ENCODE measurements at regions not wholly inside any gene's neighbourhood (a gene's known extent, or its start where the extent isn't known, plus 50 kb on each side); places are given as distances from the start of the nearest gene placed in this dataset.

DNA sequence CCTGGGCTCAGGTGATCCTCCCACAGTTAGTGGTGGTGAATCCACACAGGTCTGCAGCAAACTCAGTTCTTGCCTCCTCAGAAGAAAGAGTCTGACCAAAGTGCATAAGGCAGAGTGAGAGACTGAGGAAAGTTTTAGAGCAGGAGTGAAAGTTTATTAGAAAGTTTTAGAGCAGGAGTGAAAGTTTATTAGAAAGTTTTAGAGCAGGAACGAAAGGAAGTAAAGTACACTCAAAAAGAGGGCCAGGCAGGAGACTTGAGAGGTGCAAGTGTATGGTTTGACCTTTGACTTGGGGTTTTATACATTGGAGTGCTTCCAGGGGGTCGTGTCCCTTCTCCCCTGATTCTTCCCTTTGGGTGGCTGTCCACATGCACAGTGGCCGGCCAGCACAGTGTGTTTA lies 84.2 kb downstream of the LSM3 start:
- H3K36me3 Mint-ChIP-seq (ENCODE audit: insufficient read depth) = no peaks in the 10 kb centered on the region
- H3K4me1 Mint-ChIP-seq (ENCODE audit: low read depth) = peaks cover 19% of the 10 kb centered on the region
- peaks cover 14% of the 10 kb centered on the region for H3K27me3 Mint-ChIP-seq
- H3K9me3 Mint-ChIP-seq (ENCODE audit: low read depth) = no peaks in the 10 kb centered on the region
- DNase-seq (ENCODE audit: low spot score, unreplicated experiment) = no peak
- H3K27ac Mint-ChIP-seq = no peak overlapping the region
- TF ChIP-seq, protein P1, sequence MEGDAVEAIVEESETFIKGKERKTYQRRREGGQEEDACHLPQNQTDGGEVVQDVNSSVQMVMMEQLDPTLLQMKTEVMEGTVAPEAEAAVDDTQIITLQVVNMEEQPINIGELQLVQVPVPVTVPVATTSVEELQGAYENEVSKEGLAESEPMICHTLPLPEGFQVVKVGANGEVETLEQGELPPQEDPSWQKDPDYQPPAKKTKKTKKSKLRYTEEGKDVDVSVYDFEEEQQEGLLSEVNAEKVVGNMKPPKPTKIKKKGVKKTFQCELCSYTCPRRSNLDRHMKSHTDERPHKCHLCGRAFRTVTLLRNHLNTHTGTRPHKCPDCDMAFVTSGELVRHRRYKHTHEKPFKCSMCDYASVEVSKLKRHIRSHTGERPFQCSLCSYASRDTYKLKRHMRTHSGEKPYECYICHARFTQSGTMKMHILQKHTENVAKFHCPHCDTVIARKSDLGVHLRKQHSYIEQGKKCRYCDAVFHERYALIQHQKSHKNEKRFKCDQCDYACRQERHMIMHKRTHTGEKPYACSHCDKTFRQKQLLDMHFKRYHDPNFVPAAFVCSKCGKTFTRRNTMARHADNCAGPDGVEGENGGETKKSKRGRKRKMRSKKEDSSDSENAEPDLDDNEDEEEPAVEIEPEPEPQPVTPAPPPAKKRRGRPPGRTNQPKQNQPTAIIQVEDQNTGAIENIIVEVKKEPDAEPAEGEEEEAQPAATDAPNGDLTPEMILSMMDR (IDR thresholded peaks at IDR 0.05; ENCODE audit: unreplicated experiment) = no peak
- no peak overlapping the region for H3K4me3 Mint-ChIP-seq (ENCODE audit: low read depth)

DNA sequence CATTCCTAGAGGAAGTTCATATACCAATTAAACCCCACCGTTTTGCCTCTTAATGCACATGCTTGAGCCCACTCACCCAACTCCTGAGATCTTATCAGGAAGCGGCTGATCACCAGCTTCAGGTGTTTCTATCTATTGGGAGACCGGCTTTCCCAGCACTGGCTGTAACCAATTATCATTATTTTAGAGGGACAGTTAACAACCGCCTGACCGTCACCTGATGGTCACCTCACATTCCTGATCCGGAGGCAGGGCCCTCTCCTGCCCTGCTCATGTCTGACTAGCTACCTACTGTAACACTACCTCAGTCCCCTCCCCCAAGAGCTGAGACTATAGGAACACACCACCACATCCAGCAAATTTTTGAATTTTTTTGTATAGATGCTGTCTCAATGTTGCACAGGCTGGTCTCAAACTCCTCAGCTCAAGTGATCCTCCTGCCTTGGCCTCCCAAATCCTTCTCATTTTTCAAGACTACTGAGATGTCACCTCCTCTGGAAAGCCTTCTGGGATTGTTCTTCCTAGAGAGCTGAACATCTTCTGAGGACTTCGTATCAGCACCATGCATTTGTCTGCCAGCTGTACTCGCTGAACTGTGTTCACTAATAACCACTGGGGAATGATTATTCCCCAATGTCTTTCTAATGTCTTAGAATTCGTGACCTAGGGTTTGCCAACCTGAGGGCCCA lies 84.8 kb downstream of the LSM3 start:
- TF ChIP-seq, protein P1 (IDR thresholded peaks at IDR 0.05; ENCODE audit: unreplicated experiment) = no peak
- no peak for DNase-seq (ENCODE audit: low spot score, unreplicated experiment)
- Mint-ChIP-seq H3K4me3 (ENCODE audit: low read depth) (no peak overlapping the region), H3K27ac (no peak overlapping the region), H3K4me1 (ENCODE audit: low read depth) (peaks cover 18% of the 10 kb centered on the region), H3K36me3 (ENCODE audit: insufficient read depth) (peaks cover 1% of the 10 kb centered on the region), H3K9me3 (ENCODE audit: low read depth) (no peaks in the 10 kb centered on the region), H3K27me3 (peaks cover 14% of the 10 kb centered on the region)

DNA sequence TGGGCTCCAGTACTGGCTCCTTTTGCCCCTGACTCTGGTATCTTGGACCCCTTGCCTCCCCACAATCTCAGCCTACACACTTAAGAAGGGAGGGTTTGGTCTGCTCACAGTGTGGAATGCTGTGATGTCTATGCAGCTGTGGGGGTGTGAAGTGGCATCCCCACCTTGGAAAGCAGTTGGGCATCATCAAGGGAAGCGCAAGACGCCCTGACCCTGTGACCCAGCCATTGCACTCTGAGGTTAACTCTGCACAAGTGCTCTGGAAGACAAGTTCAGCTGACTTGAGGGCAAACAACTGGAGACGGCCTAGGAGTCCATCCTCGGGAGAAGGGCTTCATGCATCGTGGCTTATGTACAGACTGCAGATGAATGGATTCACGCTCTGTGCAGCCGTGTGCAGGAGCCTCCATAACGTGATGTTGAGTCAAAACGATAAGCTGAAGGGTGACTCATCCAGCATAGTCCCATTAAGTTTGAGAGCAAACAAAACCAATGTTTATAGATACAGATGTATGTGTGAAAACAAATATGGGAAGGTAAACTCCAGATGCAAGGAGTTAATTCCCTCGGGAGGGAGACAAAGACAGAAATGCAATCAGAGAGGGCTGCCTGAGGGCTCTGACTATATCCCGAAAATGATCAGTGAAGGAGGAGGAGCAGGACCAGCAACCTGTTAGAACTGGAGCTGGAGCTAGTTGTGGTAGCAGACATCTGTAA lies 86.8 kb downstream of the LSM3 start:
- H3K4me1 Mint-ChIP-seq (ENCODE audit: low read depth) = peaks cover 18% of the 10 kb centered on the region
- peaks cover 4% of the 10 kb centered on the region for H3K9me3 Mint-ChIP-seq (ENCODE audit: low read depth)
- no peak for DNase-seq (ENCODE audit: low spot score, unreplicated experiment)
- H3K4me3 Mint-ChIP-seq (ENCODE audit: low read depth) = no peak overlapping the region
- H3K36me3 Mint-ChIP-seq (ENCODE audit: insufficient read depth) = peaks cover 2% of the 10 kb centered on the region
- peak overlapping the region; percentile 2 for H3K27ac Mint-ChIP-seq
- TF ChIP-seq, protein P1 (IDR thresholded peaks at IDR 0.05; ENCODE audit: unreplicated experiment) = no peak
- peaks cover 14% of the 10 kb centered on the region for H3K27me3 Mint-ChIP-seq

DNA sequence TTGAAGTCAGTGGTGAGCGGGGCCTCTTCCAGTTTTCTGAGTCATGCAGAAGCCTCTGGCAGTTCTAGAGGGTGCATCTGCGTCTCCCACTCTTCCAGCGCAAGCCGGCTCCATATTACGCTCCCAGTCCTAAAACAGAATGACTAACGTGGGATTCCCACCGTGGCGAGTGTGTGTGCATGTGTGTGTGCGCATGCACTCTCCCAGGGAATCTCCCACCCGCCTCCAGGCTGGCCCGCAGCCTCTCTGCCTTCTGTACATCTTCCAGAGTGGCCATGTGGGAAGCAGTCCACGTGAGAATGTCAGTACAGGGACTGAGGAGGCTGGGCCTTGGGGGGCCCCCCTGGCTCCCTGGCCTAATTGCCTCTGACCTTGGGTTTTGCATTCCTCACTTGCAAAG lies 87.7 kb downstream of the LSM3 start:
- DNase-seq (ENCODE audit: low spot score, unreplicated experiment) = no peak
- peaks cover 4% of the 10 kb centered on the region for H3K9me3 Mint-ChIP-seq (ENCODE audit: low read depth)

GRCh38 chr3:14267976-14268375 lies 89.4 kb downstream of the LSM3 start:
- H3K4me1 Mint-ChIP-seq (ENCODE audit: low read depth) = peaks cover 20% of the 10 kb centered on the region

More for the DNA sequence above, 87.7 kb downstream of the LSM3 start:
- TF ChIP-seq, protein P1 (IDR thresholded peaks at IDR 0.05; ENCODE audit: unreplicated experiment) = no peak
- H3K4me3 Mint-ChIP-seq (ENCODE audit: low read depth) = no peak overlapping the region
- peak overlapping the region; percentile 57 for H3K27ac Mint-ChIP-seq
- H3K4me1 Mint-ChIP-seq (ENCODE audit: low read depth) = peaks cover 18% of the 10 kb centered on the region
- peaks cover 2% of the 10 kb centered on the region for H3K36me3 Mint-ChIP-seq (ENCODE audit: insufficient read depth)
- H3K27me3 Mint-ChIP-seq = peaks cover 14% of the 10 kb centered on the region

More at GRCh38 chr3:14267976-14268375, 89.4 kb downstream of the LSM3 start:
- TF ChIP-seq, protein P1 (IDR thresholded peaks at IDR 0.05; ENCODE audit: unreplicated experiment) = no peak
- Mint-ChIP-seq H3K9me3 (ENCODE audit: low read depth) (peaks cover 4% of the 10 kb centered on the region), H3K27me3 (peaks cover 5% of the 10 kb centered on the region), H3K4me3 (ENCODE audit: low read depth) (no peak overlapping the region), H3K36me3 (ENCODE audit: insufficient read depth) (peaks cover 2% of the 10 kb centered on the region), H3K27ac (no peak overlapping the region)
- DNase-seq (ENCODE audit: low spot score, unreplicated experiment) = no peak

Measured in progenitor cell of endocrine pancreas (in vitro differentiated cells).